ENCODE measurements at regions not wholly inside any gene's neighbourhood (a gene's known extent, or its start where the extent isn't known, plus 50 kb on each side); places are given as distances from the start of the nearest gene placed in this dataset.
"Not testable (repeated sequence)": the region's sequence is repeated elsewhere in the genome, so short reads cannot be mapped to it uniquely, and the experiment has no call there.

GRCh38 chr13:111437417-111437816, 117.0 kb downstream of the TEX29 start:
- no peaks in the 10 kb centered on the region for H3K36me3 ChIP-seq (ENCODE audit: insufficient read depth, low read length)
- no peak for DNase-seq
- Mint-ChIP-seq H3K9me3 (peaks cover 0 to 6% (median under 1%) of the 10 kb centered on the region in 8 donors), H3K36me3 (no peaks in the 10 kb centered on the region), H3K4me3 (no peak overlapping the region), H3K4me1 (no peaks in the 10 kb centered on the region), H3K27ac (no peak overlapping the region), H3K27me3 (peaks cover 14 to 18% of the 10 kb centered on the region in 2 donors)
- CTCF ChIA-PET (ENCODE audit: partially characterized antibody): interaction anchor here (1.4 kb wide), 1 partner anchor 8 kb away, joined by 3 read pairs; no protein-coding TSS in a partner anchor
- no peaks in the 10 kb centered on the region for H3K27me3 ChIP-seq (ENCODE audit: insufficient read depth, low read length)
- POLR2A ChIA-PET (ENCODE audit: partially characterized antibody): no interaction called here
- no peaks in the 10 kb centered on the region for H3K4me1 ChIP-seq (ENCODE audit: insufficient read depth, low read length)
- intact Hi-C loops (cut with micrococcal nuclease): no loop called here
- H3K4me3 ChIP-seq (ENCODE audit: low read length in 2 of 2): no peak overlapping the region
- H3K9me3 ChIP-seq (ENCODE audit: control insufficient read depth in 1 of 2, low read length in 2 of 2): no peaks in the 10 kb centered on the region
- H3K27ac ChIP-seq (ENCODE audit: low read depth, low read length): no peak overlapping the region

GRCh38 chr13:111437856-111438547, 117.6 kb downstream of the TEX29 start:
- Mint-ChIP-seq H3K36me3 (no peaks in the 10 kb centered on the region), H3K4me1 (no peaks in the 10 kb centered on the region), H3K9me3 (peaks cover 0 to 6% (median under 1%) of the 10 kb centered on the region in 8 donors), H3K27me3 (peaks cover 14 to 16% of the 10 kb centered on the region in 2 donors), H3K4me3 (no peak overlapping the region), H3K27ac (no peak overlapping the region)
- no peaks in the 10 kb centered on the region for H3K9me3 ChIP-seq (ENCODE audit: control insufficient read depth in 1 of 2, low read length in 2 of 2)
- H3K4me1 ChIP-seq (ENCODE audit: insufficient read depth, low read length): no peaks in the 10 kb centered on the region
- no peak overlapping the region for H3K4me3 ChIP-seq (ENCODE audit: low read length in 2 of 2)
- no peak overlapping the region for H3K27ac ChIP-seq (ENCODE audit: low read depth, low read length)
- no peak for DNase-seq
- H3K36me3 ChIP-seq (ENCODE audit: insufficient read depth, low read length): no peaks in the 10 kb centered on the region
- POLR2A ChIA-PET (ENCODE audit: partially characterized antibody): no interaction called here
- no peaks in the 10 kb centered on the region for H3K27me3 ChIP-seq (ENCODE audit: insufficient read depth, low read length)
- intact Hi-C loops (cut with micrococcal nuclease): no loop called here
- CTCF ChIA-PET (ENCODE audit: partially characterized antibody): interaction anchor here (1.4 kb wide), 1 partner anchor 9 kb away, joined by 3 read pairs; no protein-coding TSS in a partner anchor

- POLR2A ChIA-PET (ENCODE audit: partially characterized antibody); H3K27me3 ChIP-seq (ENCODE audit: insufficient read depth, low read length); H3K4me3 ChIP-seq (ENCODE audit: low read length in 2 of 2); H3K9me3 Mint-ChIP-seq; intact Hi-C loops (cut with micrococcal nuclease); H3K4me1 Mint-ChIP-seq; H3K9me3 ChIP-seq (ENCODE audit: control insufficient read depth in 1 of 2, low read length in 2 of 2); H3K36me3 Mint-ChIP-seq; DNase-seq; H3K27ac ChIP-seq (ENCODE audit: low read depth, low read length); H3K36me3 ChIP-seq (ENCODE audit: insufficient read depth, low read length); H3K27ac Mint-ChIP-seq; CTCF ChIA-PET (ENCODE audit: partially characterized antibody); H3K4me1 ChIP-seq (ENCODE audit: insufficient read depth, low read length); H3K4me3 Mint-ChIP-seq: not testable (repeated sequence)
- peaks cover 10 to 16% of the 10 kb centered on the region in 2 donors for H3K27me3 Mint-ChIP-seq
Observed at GRCh38 chr13:111440492-111440891, 120.0 kb downstream of the TEX29 start.

DNA sequence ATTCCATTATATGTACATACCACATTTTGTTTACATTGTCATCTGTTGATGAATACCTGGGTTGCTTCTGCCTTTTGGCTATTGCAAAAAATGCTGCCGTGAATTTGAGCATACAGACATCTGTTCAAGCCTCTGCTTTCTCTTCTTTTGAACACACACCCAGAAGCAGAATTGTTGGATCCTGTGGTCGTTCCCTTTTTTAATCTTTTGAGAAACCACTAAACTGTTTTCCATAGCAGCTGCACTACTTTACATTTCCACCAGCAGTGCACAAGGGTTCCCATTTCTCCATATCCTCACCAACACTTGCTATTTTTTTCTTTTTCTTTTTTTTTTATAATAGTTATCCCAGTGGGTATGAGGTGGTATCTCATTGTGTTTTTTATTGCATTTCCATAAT, 123.5 kb downstream of the TEX29 start:
- H3K4me1 Mint-ChIP-seq: no peaks in the 10 kb centered on the region
- CTCF ChIA-PET (ENCODE audit: partially characterized antibody): interaction anchor here (0.8 kb wide), 1 partner anchor 19 kb away, joined by 3 read pairs; no protein-coding TSS in a partner anchor

DNA sequence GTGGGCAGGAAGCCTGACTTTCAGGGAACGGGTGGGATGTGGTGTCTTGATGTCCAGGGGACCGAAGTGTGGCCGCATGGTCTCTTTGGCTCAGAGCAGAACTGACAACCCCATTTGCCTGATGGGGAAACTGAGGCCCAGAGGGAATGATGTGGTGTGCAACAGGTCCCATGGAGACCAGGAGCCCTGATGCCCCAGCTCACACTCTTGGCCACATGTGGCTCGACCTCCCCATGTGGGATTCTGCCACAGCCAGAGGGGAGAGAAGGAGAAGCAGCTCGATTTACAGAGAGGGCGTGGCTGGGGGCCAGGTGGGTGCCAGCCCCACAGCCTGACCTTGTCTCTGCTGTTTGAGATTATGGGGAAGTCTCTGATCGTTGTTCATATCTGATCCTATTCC, 128.1 kb downstream of the TEX29 start:
- H3K9me3 ChIP-seq (ENCODE audit: control insufficient read depth in 1 of 2, low read length in 2 of 2): no peaks in the 10 kb centered on the region
- Mint-ChIP-seq H3K27me3 (peaks cover 6 to 22% of the 10 kb centered on the region in 2 donors), H3K4me3 (no peak overlapping the region), H3K27ac (no peak overlapping the region), H3K4me1 (no peaks in the 10 kb centered on the region), H3K9me3 (peaks cover 3 to 20% (median 13%) of the 10 kb centered on the region in 8 donors), H3K36me3 (peaks cover 0 to 1% of the 10 kb centered on the region in 2 donors)
- H3K36me3 ChIP-seq (ENCODE audit: insufficient read depth, low read length): no peaks in the 10 kb centered on the region
- H3K27ac ChIP-seq (ENCODE audit: low read depth, low read length): no peak overlapping the region
- no peaks in the 10 kb centered on the region for H3K4me1 ChIP-seq (ENCODE audit: insufficient read depth, low read length)
- ChIA-PET POLR2A (ENCODE audit: partially characterized antibody) (no interaction called here), CTCF (ENCODE audit: partially characterized antibody) (no interaction called here)
- intact Hi-C loops (cut with micrococcal nuclease): no loop called here
- no peak overlapping the region for H3K4me3 ChIP-seq (ENCODE audit: low read length in 2 of 2)
- no peak for DNase-seq
- peaks cover 4% of the 10 kb centered on the region for H3K27me3 ChIP-seq (ENCODE audit: insufficient read depth, low read length)

More for the DNA sequence above, 123.5 kb downstream of the TEX29 start:
- Histone ChIP-seq H3K27ac (ENCODE audit: low read depth, low read length) (no peak overlapping the region), H3K9me3 (ENCODE audit: control insufficient read depth in 1 of 2, low read length in 2 of 2) (no peaks in the 10 kb centered on the region), H3K27me3 (ENCODE audit: insufficient read depth, low read length) (peaks cover 4% of the 10 kb centered on the region), H3K36me3 (ENCODE audit: insufficient read depth, low read length) (no peaks in the 10 kb centered on the region), H3K4me3 (ENCODE audit: low read length in 2 of 2) (no peak overlapping the region), H3K4me1 (ENCODE audit: insufficient read depth, low read length) (no peaks in the 10 kb centered on the region)
- no peak overlapping the region for H3K4me3 Mint-ChIP-seq
- peaks cover 13 to 22% of the 10 kb centered on the region in 2 donors for H3K27me3 Mint-ChIP-seq
- intact Hi-C loops (cut with micrococcal nuclease): no loop called here
- peaks cover 3 to 18% (median 13%) of the 10 kb centered on the region in 8 donors for H3K9me3 Mint-ChIP-seq
- no peak overlapping the region for H3K27ac Mint-ChIP-seq
- POLR2A ChIA-PET (ENCODE audit: partially characterized antibody): no interaction called here
- peaks cover 0 to 1% of the 10 kb centered on the region in 2 donors for H3K36me3 Mint-ChIP-seq
- DNase-seq: no peak

DNA sequence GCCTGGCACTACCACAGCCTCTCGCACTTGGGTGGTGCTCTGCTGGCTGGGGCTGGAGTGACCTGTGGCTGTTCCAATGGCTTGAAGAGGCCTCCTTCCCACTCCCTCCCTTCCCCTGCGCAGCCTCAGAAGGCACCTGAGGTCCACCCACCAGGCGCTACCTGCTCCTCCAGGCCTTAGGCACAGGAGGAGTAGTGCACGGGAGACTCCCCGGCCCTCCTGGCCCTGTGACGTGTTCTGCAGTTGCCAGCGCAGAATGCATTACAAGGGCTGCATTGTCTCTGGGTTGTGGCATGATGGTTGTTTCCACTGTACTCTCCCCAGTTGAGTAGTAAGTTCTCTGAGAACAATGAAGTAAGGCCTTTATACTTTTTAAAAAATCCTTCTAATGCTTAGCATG, 128.6 kb downstream of the TEX29 start:
- peaks cover 3 to 20% (median 13%) of the 10 kb centered on the region in 8 donors for H3K9me3 Mint-ChIP-seq
- Histone ChIP-seq H3K27me3 (ENCODE audit: insufficient read depth, low read length) (peaks cover 4% of the 10 kb centered on the region), H3K36me3 (ENCODE audit: insufficient read depth, low read length) (no peaks in the 10 kb centered on the region), H3K4me1 (ENCODE audit: insufficient read depth, low read length) (no peaks in the 10 kb centered on the region), H3K9me3 (ENCODE audit: control insufficient read depth in 1 of 2, low read length in 2 of 2) (no peaks in the 10 kb centered on the region), H3K4me3 (ENCODE audit: low read length in 2 of 2) (no peak overlapping the region), H3K27ac (ENCODE audit: low read depth, low read length) (no peak overlapping the region)
- H3K27ac Mint-ChIP-seq: no peak overlapping the region
- intact Hi-C loops (cut with micrococcal nuclease): no loop called here
- no peak for DNase-seq
- CTCF ChIA-PET (ENCODE audit: partially characterized antibody): no interaction called here
- no peak overlapping the region for H3K4me3 Mint-ChIP-seq
- H3K27me3 Mint-ChIP-seq: peaks cover 4 to 22% of the 10 kb centered on the region in 2 donors
- POLR2A ChIA-PET (ENCODE audit: partially characterized antibody): no interaction called here
- peaks cover 0 to 1% of the 10 kb centered on the region in 2 donors for H3K36me3 Mint-ChIP-seq
- no peaks in the 10 kb centered on the region for H3K4me1 Mint-ChIP-seq

DNA sequence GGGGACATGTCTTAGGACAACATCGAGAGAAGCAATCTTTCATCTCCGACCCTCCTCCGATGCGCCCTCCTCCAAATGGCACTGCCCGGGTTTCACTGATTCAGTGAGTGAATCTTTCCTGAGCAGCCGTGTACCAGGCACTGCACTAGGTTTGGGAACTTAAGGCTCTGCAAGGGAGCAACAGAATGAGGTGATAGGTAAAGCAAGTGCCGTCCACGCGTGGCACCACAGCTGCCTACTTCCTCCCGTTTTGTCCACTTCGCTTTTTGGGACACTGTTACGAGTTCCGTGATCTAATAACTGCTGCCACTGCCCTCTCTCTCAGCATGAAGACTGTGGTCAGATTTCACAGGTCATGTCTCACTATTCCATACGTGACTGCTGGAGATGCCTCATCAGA, 131.0 kb downstream of the TEX29 start:
- H3K9me3 Mint-ChIP-seq: peaks cover 3 to 16% (median 8%) of the 10 kb centered on the region in 8 donors
- Histone ChIP-seq H3K9me3 (ENCODE audit: control insufficient read depth in 1 of 2, low read length in 2 of 2) (no peaks in the 10 kb centered on the region), H3K36me3 (ENCODE audit: insufficient read depth, low read length) (no peaks in the 10 kb centered on the region), H3K4me3 (ENCODE audit: low read length in 2 of 2) (no peak overlapping the region), H3K4me1 (ENCODE audit: insufficient read depth, low read length) (no peaks in the 10 kb centered on the region), H3K27ac (ENCODE audit: low read depth, low read length) (no peak overlapping the region), H3K27me3 (ENCODE audit: insufficient read depth, low read length) (no peaks in the 10 kb centered on the region)
- H3K4me1 Mint-ChIP-seq: no peaks in the 10 kb centered on the region
- H3K27me3 Mint-ChIP-seq: peaks cover 3 to 15% of the 10 kb centered on the region in 2 donors
- no peak overlapping the region for H3K4me3 Mint-ChIP-seq
- ChIA-PET CTCF (ENCODE audit: partially characterized antibody) (no interaction called here), POLR2A (ENCODE audit: partially characterized antibody) (no interaction called here)
- H3K36me3 Mint-ChIP-seq: no peaks in the 10 kb centered on the region
- intact Hi-C loops (cut with micrococcal nuclease): no loop called here
- no peak overlapping the region for H3K27ac Mint-ChIP-seq
- no peak for DNase-seq
